K562 (cell line): ENCODE measurements at regions not wholly inside any gene's neighbourhood (a gene's known extent, or its start where the extent isn't known, plus 50 kb on each side); places are given as distances from the start of the nearest gene placed in this dataset.

Source experiments
- ATAC-seq: fragments of 200-7000 bp; cut with Tn5 transposase; 3 replicates; pipeline ENCODE4 v1.9.1; 2020; ENCODE audit warnings: moderate library complexity
- BruUV-seq: library from RNA; stranded (reverse); fragments of 400-500 nt; replicated peaks from 2 replicates; lab custom pipeline; 2021; lab: Mats Ljungman, UMichigan
- CTCF ChIA-PET: fragments of 300-600 bp; formaldehyde crosslinking; extraction: SDS; loops from one replicate; lab custom pipeline; 2021; ENCODE audit warnings: low intra/inter-chr PET ratio; lab: Yijun Ruan, JAX
- POLR2A ChIA-PET: fragments of 300-600, 350-650 bp; sonication (Branson Sonifier 250); formaldehyde crosslinking; extraction: SDS; loops from one replicate; lab custom pipeline; 2021; ENCODE audit warnings: antibody characterized with exemption, inconsistent platforms; lab: Yijun Ruan, JAX
- DNase-seq, 4 experiments: peaks; one replicate each; pipeline versions ENCODE4 v3.0.0 to v3.0.0-alpha.2; 2011 to 2018; ENCODE audit warnings: low spot score in 3 of 4, mixed read lengths in 3 of 4; ENCODE audit errors: extremely low read depth in 1 of 4
- FAIRE-seq: peaks from 2 replicates; lab custom pipeline; 2011; peaks lifted over from hg19 to GRCh38; lab: Jason Lieb, UNC
- H2AFZ ChIP-seq: 2 replicates; pipeline ENCODE4 v1.6.0; 2011; ENCODE audit warnings: low read depth, low read length, control low read depth, inconsistent platforms
- H3K27ac ChIP-seq: fragments of 200-600 bp; 3 replicates; pipeline ENCODE4 v1.8.0; 2011; ENCODE audit warnings: low read depth, mild to moderate bottlenecking, control low read depth, inconsistent platforms, low read length, moderate library complexity, mixed read lengths; ENCODE audit errors: extremely low read depth
- H3K27me3 ChIP-seq, 2 experiments: fragments of 300-600 bp in 1 of 2; 2 replicates in 1 of 2; 3 replicates in 1 of 2; pipeline versions ENCODE4 v1.6.0 to v1.8.0; 2011; ENCODE audit warnings: inconsistent platforms in 2 of 2, low read length in 2 of 2, mild to moderate bottlenecking in 1 of 2, mixed read lengths in 1 of 2, moderate library complexity in 1 of 2; ENCODE audit not compliant: control insufficient read depth in 2 of 2, insufficient read depth in 2 of 2
- H3K36me3 ChIP-seq: fragments of 300-600 bp; 3 replicates; pipeline ENCODE4 v1.8.0; 2011; ENCODE audit warnings: mild to moderate bottlenecking, low read length, inconsistent platforms; ENCODE audit not compliant: control insufficient read depth, insufficient read depth
- H3K4me1 ChIP-seq, 2 experiments: fragments of 200-600 bp in 1 of 2; replicated peaks in 1 of 2; 2 replicates in 1 of 2; 3 replicates in 1 of 2; pipeline versions ENCODE4 v1.5.1 to v1.8.0; 2011; ENCODE audit warnings: inconsistent platforms in 2 of 2, low read length in 2 of 2, mild to moderate bottlenecking in 1 of 2, mixed read lengths in 1 of 2, moderate library complexity in 1 of 2; ENCODE audit not compliant: control insufficient read depth in 2 of 2, insufficient read depth in 2 of 2
- H3K4me2 ChIP-seq: 2 replicates; pipeline ENCODE4 v1.6.1; 2011; ENCODE audit warnings: low read length, control low read depth, inconsistent platforms, mixed read lengths; ENCODE audit not compliant: insufficient read depth
- H3K4me3 ChIP-seq: fragments of 200-600 bp; sonication (generic), shearing (Covaris generic); 2 replicates; pipeline ENCODE4 v1.5.1; 2016; ENCODE audit warnings: control low read depth, inconsistent platforms
- H3K79me2 ChIP-seq: fragments of 200-600 bp; 3 replicates; pipeline ENCODE4 v1.8.0; 2011; ENCODE audit warnings: low read length, inconsistent platforms; ENCODE audit not compliant: control insufficient read depth, insufficient read depth
- H3K9ac ChIP-seq, 2 experiments: 2 replicates each; pipeline versions ENCODE4 v1.6.0 to v1.6.1; 2011; ENCODE audit warnings: low read depth in 2 of 2, low read length in 2 of 2, control low read depth in 1 of 2, inconsistent platforms in 1 of 2, mild to moderate bottlenecking in 1 of 2, mixed read lengths in 1 of 2; ENCODE audit not compliant: insufficient read depth in 1 of 2
- H3K9me1 ChIP-seq: one replicate; pipeline ENCODE4 v1.6.0; 2011; ENCODE audit warnings: inconsistent platforms, mild to moderate bottlenecking, low read length, moderate library complexity; ENCODE audit not compliant: control insufficient read depth, insufficient read depth
- H3K9me3 ChIP-seq: replicated peaks from 2 replicates; pipeline ENCODE4 v1.5.1; 2011; ENCODE audit warnings: low read depth, low read length, inconsistent platforms; ENCODE audit not compliant: control insufficient read depth, insufficient read depth
- H4K20me1 ChIP-seq: replicated peaks from 2 replicates; pipeline ENCODE4 v1.6.1; 2011; ENCODE audit warnings: low read length, inconsistent platforms, mixed read lengths; ENCODE audit not compliant: control insufficient read depth, insufficient read depth
- ARID3B ChIP-seq: fragments of 250-450 bp; sonication (Bioruptor Pico); IDR thresholded peaks from 2 replicates; pipeline ENCODE4 v1.4.0; 2020; ENCODE audit warnings: borderline replicate concordance
- DPF2 ChIP-seq: fragments of 450-650 bp; IDR thresholded peaks from 2 replicates; pipeline ENCODE4 v1.6.1; 2016
- FOXP4 ChIP-seq: sonication (generic); formaldehyde crosslinking; IDR thresholded peaks from 2 replicates; pipeline ENCODE4 v1.8.0; 2022; ENCODE audit warnings: mild to moderate bottlenecking, missing genetic modification reagents, borderline replicate concordance
- KAT2B ChIP-seq: IDR thresholded peaks from one replicate; pipeline ENCODE4 v1.6.1; 2012; ENCODE audit warnings: low read depth, mild to moderate bottlenecking, control low read depth, inconsistent platforms, low read length, moderate library complexity
- KLF13 ChIP-seq: fragments of 450-650 bp; IDR thresholded peaks from 2 replicates; pipeline ENCODE4 v1.6.1; 2016; ENCODE audit warnings: missing genetic modification characterization, low read depth, mild to moderate bottlenecking, missing compliant biosample characterization, moderate library complexity, borderline replicate concordance
- NUFIP1 ChIP-seq: fragments of 450-650 bp; IDR thresholded peaks from 2 replicates; pipeline ENCODE4 v1.6.1; 2018; ENCODE audit not compliant: partially characterized antibody
- PRPF4 ChIP-seq: fragments of 200-400 bp; formaldehyde crosslinking; IDR thresholded peaks from one replicate; pipeline ENCODE4 v1.6.1; 2017; ENCODE audit warnings: low read length, low read depth, mild to moderate bottlenecking; ENCODE audit not compliant: insufficient read depth, poor library complexity, severe bottlenecking
- SMAD3 ChIP-seq: fragments of 450-650 bp; formaldehyde crosslinking; conservative IDR thresholded peaks from 2 replicates; pipeline ENCODE4 v1.4.0; 2020; ENCODE audit warnings: mild to moderate bottlenecking
- THAP12 ChIP-seq: fragments of 250-450 bp; sonication (Bioruptor Pico); IDR thresholded peaks from 2 replicates; pipeline ENCODE4 v1.9.0; 2021; ENCODE audit warnings: mild to moderate bottlenecking, inconsistent platforms
- UBTF ChIP-seq, 2 experiments: IDR thresholded peaks; 2 replicates each; pipeline ENCODE4 v1.6.1; 2012; ENCODE audit warnings: improper control_type of control experiment in 2 of 2, low read depth in 2 of 2, low read length in 2 of 2, borderline replicate concordance in 1 of 2
- ZFP30 ChIP-seq: fragments of 250-450 bp; sonication (Bioruptor Pico); IDR thresholded peaks from 2 replicates; pipeline ENCODE4 v1.8.0; 2022; ENCODE audit warnings: moderate library complexity, mild to moderate bottlenecking, inconsistent platforms, borderline replicate concordance
- ZNF354B ChIP-seq: fragments of 250-450 bp; sonication (Bioruptor Pico); IDR thresholded peaks from 2 replicates; pipeline ENCODE4 v1.4.0; 2020
- WGBS: fragments of 100-300 bp; shearing (Covaris generic); methylation state at CpG from one replicate; pipeline ENCODE4 v1.1.6; 2016; ENCODE audit warnings: low coverage, mixed read lengths; ENCODE audit not compliant: insufficient coverage; ENCODE audit errors: missing lambda C conversion rate; 5-methylcytosine and 5-hydroxymethylcytosine counted together
- in situ Hi-C: fragments of 300-500 bp; cut with MboI; formaldehyde crosslinking; loops from 4 replicates; pipeline ENCODE4 v1.15.0; 2018; ENCODE audit warnings: inconsistent platforms, mixed read lengths
- intact Hi-C: fragments of 100-400 bp; cut with micrococcal nuclease; formaldehyde crosslinking; loops from 2 replicates; pipeline ENCODE4 v1.14.2; 2022

GRCh38 chr18:78130232-78131195 lies 849.1 kb upstream of the SALL3 start:
- Histone ChIP-seq H3K9me3 (no peaks in the 10 kb centered on the region), H3K4me1 (no peaks in the 10 kb centered on the region), H3K27me3 (peaks cover 0 to 13% of the 10 kb centered on the region in 2 experiments; a peak in 2 of 5 replicates), H2AFZ (no peak overlapping the region), H3K4me2 (no peak overlapping the region), H3K4me3 (no peak overlapping the region), H3K36me3 (no peaks in the 10 kb centered on the region), H3K9me1 (no peaks in the 10 kb centered on the region), H3K79me2 (no peaks in the 10 kb centered on the region), H4K20me1 (no peaks in the 10 kb centered on the region), H3K27ac (no peak overlapping the region), H3K9ac (no peak overlapping the region)
- no TSS peak for BruUV-seq
- CTCF ChIA-PET = no interaction called here
- DNase-seq (no peak), FAIRE-seq (no peak), ATAC-seq (no peak)
- intact Hi-C loops (no loop called here), in situ Hi-C loops (no loop called here)
- POLR2A ChIA-PET = interaction anchor here (0.6 kb wide), 1 partner anchor 18 kb away, joined by 3 read pairs; no protein-coding TSS in a partner anchor
- 0% methylated on average over 12 of the region's 12 CpGs for WGBS
- TF ChIP-seq ZNF354B = no peak
- TF ChIP-seq NUFIP1 = no peak
- TF ChIP-seq DPF2 = no peak
- no peak for TF ChIP-seq THAP12 (CRISPR knock-in tag)
- TF ChIP-seq ARID3B (CRISPR knock-in tag) = no peak
- TF ChIP-seq SMAD3 (CRISPR knock-in tag) = no peak
- TF ChIP-seq ZFP30 (CRISPR knock-in tag) = no peak
- no peak for TF ChIP-seq KAT2B
- no peak for TF ChIP-seq PRPF4
- TF ChIP-seq FOXP4 (CRISPR knock-in tag) = no peak
- no peak for TF ChIP-seq UBTF (IDR thresholded peaks at IDR 0.05; ENCODE audit: borderline replicate concordance in 1 of 2, low read depth in 2 of 2, low read length in 2 of 2)
- no peak for TF ChIP-seq KLF13 (tag)
